GM12892 (cell line): ENCODE measurements at regions not wholly inside any gene's neighbourhood (a gene's known extent, or its start where the extent isn't known, plus 50 kb on each side); places are given as distances from the start of the nearest gene placed in this dataset.

ENCODE experiments used
- POLR2A ChIP-seq: IDR thresholded peaks from 2 replicates; pipeline ENCODE4 v1.6.1; 2011; ENCODE audit warnings: low read depth, low read length, control low read depth
- TAF1 ChIP-seq: IDR thresholded peaks from 2 replicates; pipeline ENCODE4 v1.6.1; 2011; ENCODE audit warnings: low read depth, mild to moderate bottlenecking, control low read depth, low read length, borderline replicate concordance

GRCh38 chr1:58925247-58925646 is 141.4 kb upstream of the JUN start:
- TF ChIP-seq TAF1 = no peak
- no peak for TF ChIP-seq POLR2A
